SH-SY5Y (cell line): ENCODE measurements at regions not wholly inside any gene's neighbourhood (a gene's known extent, or its start where the extent isn't known, plus 50 kb on each side); places are given as distances from the start of the nearest gene placed in this dataset.

Experiments used
- GATA2 ChIP-seq: IDR thresholded peaks from 2 replicates; pipeline ENCODE4 v1.6.1; 2011; ENCODE audit warnings: mild to moderate bottlenecking, low read depth, low read length
- GATA3 ChIP-seq: IDR thresholded peaks from 2 replicates; pipeline ENCODE4 v1.6.1; 2011; ENCODE audit warnings: low read depth, mild to moderate bottlenecking, low read length, moderate library complexity

DNA sequence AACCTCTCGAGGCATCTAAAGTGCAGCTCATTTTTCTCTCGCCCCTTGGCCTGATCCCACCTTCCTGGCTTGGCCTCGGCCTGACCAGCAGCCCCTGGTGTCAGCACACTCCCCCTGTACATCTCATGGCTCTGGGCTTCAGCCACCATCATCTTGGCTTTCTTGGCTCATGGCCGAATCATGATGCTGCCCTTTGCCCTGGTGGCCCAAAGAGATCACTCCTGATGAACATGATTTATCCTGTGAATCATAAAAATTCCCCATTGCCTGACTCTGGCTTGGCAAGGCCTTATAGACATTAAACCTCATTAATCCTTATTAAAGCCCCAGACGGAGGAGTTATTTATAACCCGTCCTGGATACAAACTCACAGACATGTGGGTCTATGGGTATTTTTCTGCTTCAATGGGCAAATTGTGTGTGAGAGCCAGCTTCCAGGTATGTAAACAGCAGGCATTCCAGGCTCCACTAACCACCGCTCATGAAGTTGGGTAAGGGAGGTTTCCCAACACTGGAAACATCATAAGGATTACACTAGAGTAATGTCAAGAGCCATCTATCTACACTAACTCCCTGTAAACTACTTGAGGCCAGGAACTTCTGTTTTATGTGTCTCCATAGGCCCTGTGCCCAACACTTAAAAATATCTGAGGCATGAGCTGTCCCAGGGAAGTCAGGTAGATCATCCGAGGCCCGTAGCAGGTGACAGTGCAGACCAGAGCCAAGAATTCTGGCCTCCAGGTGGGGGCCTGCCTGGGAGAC, 171.2 kb downstream of the TTC8 start:
- TF ChIP-seq GATA3 (no peak), GATA2 (no peak)
